ENCODE measurements at regions not wholly inside any gene's neighbourhood (a gene's known extent, or its start where the extent isn't known, plus 50 kb on each side); places are given as distances from the start of the nearest gene placed in this dataset.
"Not testable (repeated sequence)": the region's sequence is repeated elsewhere in the genome, so short reads cannot be mapped to it uniquely, and the experiment has no call there.

GRCh38 chr18:76307293-76307690 is 187.8 kb downstream of the ZNF516 start:
- DNase-seq, result no peak

- DNase-seq, result no peak
Observed at GRCh38 chr18:76306685-76307292, 188.3 kb downstream of the ZNF516 start.

GRCh38 chr18:76285866-76286265 is 209.2 kb downstream of the ZNF516 start:
- no peak for DNase-seq

GRCh38 chr18:76281565-76281964 is 213.5 kb downstream of the ZNF516 start:
- DNase-seq, result no peak

- no peak for DNase-seq
Observed at GRCh38 chr18:76277801-76278200, 217.2 kb downstream of the ZNF516 start.

GRCh38 chr18:76275727-76276313 is 219.2 kb downstream of the ZNF516 start:
- DNase-seq, result no peak

- DNase-seq, result no peak
Observed at GRCh38 chr18:76274468-76275289, 220.4 kb downstream of the ZNF516 start.

GRCh38 chr18:76273956-76274355 is 221.1 kb downstream of the ZNF516 start:
- DNase-seq, result no peak

GRCh38 chr18:76273036-76273545 is 222.0 kb downstream of the ZNF516 start:
- DNase-seq, result no peak

- not testable (repeated sequence) for DNase-seq
Observed at GRCh38 chr18:76267423-76267822, 227.6 kb downstream of the ZNF516 start.

GRCh38 chr18:76266236-76266991 is 228.6 kb downstream of the ZNF516 start:
- DNase-seq, result no peak

GRCh38 chr18:76265497-76266235 is 229.4 kb downstream of the ZNF516 start:
- no peak for DNase-seq

- DNase-seq, result no peak
Observed at GRCh38 chr18:76264876-76265250, 230.2 kb downstream of the ZNF516 start.

GRCh38 chr18:76264198-76264875 is 230.7 kb downstream of the ZNF516 start:
- no peak for DNase-seq

- no peak for DNase-seq
Observed at GRCh38 chr18:76263046-76264005, 231.7 kb downstream of the ZNF516 start.

- DNase-seq, result no peak
Observed at GRCh38 chr18:76260941-76261472, 234.0 kb downstream of the ZNF516 start.

GRCh38 chr18:76259711-76260110 is 235.3 kb downstream of the ZNF516 start:
- no peak for DNase-seq

- no peak for DNase-seq
Observed at GRCh38 chr18:76259096-76259495, 235.9 kb downstream of the ZNF516 start.

GRCh38 chr18:76258209-76258608 is 236.8 kb downstream of the ZNF516 start:
- DNase-seq, result no peak

- DNase-seq, result no peak
Observed at GRCh38 chr18:76255070-76255683, 239.9 kb downstream of the ZNF516 start.
